C4-2B (cell line): ENCODE measurements at regions not wholly inside any gene's neighbourhood (a gene's known extent, or its start where the extent isn't known, plus 50 kb on each side); places are given as distances from the start of the nearest gene placed in this dataset.

ENCODE experiments used
- H3K27ac ChIP-seq: fragments of 450-650 bp; 2 replicates; pipeline ENCODE4 v1.5.1; 2017
- CTCF ChIP-seq: fragments of 450-650 bp; conservative IDR thresholded peaks from 2 replicates; pipeline ENCODE4 v1.5.1; 2017; ENCODE audit warnings: mild to moderate bottlenecking
- ZFX ChIP-seq: fragments of 450-650 bp; IDR thresholded peaks from 2 replicates; pipeline ENCODE4 v1.6.1; 2017

- H3K27ac ChIP-seq, result no peak overlapping the region
- no peak for TF ChIP-seq ZFX
- no peak for TF ChIP-seq CTCF
Measured at GRCh38 chr2:215576572-215576971, 140.7 kb upstream of the FN1 start.

- no peak overlapping the region for H3K27ac ChIP-seq
- TF ChIP-seq CTCF, result no peak
- no peak for TF ChIP-seq ZFX
Measured at GRCh38 chr2:215573496-215573895, 137.6 kb upstream of the FN1 start.

GRCh38 chr2:215572341-215572848, 136.5 kb upstream of the FN1 start:
- TF ChIP-seq ZFX (no peak), CTCF (no peak)
- H3K27ac ChIP-seq, result no peak overlapping the region

- H3K27ac ChIP-seq, result no peak overlapping the region
- TF ChIP-seq CTCF (no peak), ZFX (no peak)
Measured at GRCh38 chr2:215571689-215572088, 135.8 kb upstream of the FN1 start.

GRCh38 chr2:215567504-215567903, 131.6 kb upstream of the FN1 start:
- no peak overlapping the region for H3K27ac ChIP-seq
- TF ChIP-seq ZFX, result no peak
- no peak for TF ChIP-seq CTCF

GRCh38 chr2:215565897-215566296, 130.0 kb upstream of the FN1 start:
- TF ChIP-seq CTCF (no peak), ZFX (no peak)
- H3K27ac ChIP-seq, result no peak overlapping the region

GRCh38 chr2:215557701-215558100, 121.8 kb upstream of the FN1 start:
- TF ChIP-seq ZFX, result no peak
- TF ChIP-seq CTCF, result no peak
- no peak overlapping the region for H3K27ac ChIP-seq

- TF ChIP-seq CTCF (no peak), ZFX (no peak)
- no peak overlapping the region for H3K27ac ChIP-seq
Measured at GRCh38 chr2:215556979-215557378, 121.1 kb upstream of the FN1 start.
